GM23338 (cell line): ENCODE measurements at regions not wholly inside any gene's neighbourhood (a gene's known extent, or its start where the extent isn't known, plus 50 kb on each side); places are given as distances from the start of the nearest gene placed in this dataset.

ENCODE experiments used
- ATAC-seq: fragments of 200-7000 bp; cut with Tn5 transposase; 3 replicates; pipeline ENCODE4 v1.9.1; 2020
- DNase-seq: peaks from one replicate; pipeline ENCODE4 v3.0.0-alpha.2; 2015; ENCODE audit warnings: low spot score
- H2AFZ ChIP-seq: fragments of 200-600 bp; sonication (generic); 2 replicates; pipeline ENCODE4 v1.8.0; 2016; ENCODE audit warnings: antibody characterized with exemption, mild to moderate bottlenecking, moderate library complexity
- H3F3A ChIP-seq: fragments of 200-600 bp; sonication (generic); replicated peaks from 2 replicates; pipeline ENCODE4 v1.8.0; 2017; ENCODE audit warnings: antibody characterized with exemption, mixed run types, low read depth
- H3K27ac ChIP-seq: fragments of 200-600 bp; sonication (generic); 2 replicates; pipeline ENCODE4 v1.6.1; 2016; ENCODE audit warnings: low read depth
- H3K27me3 ChIP-seq: fragments of 200-600 bp; sonication (generic); 2 replicates; pipeline ENCODE4 v1.8.0; 2016; ENCODE audit warnings: mild to moderate bottlenecking, mixed run types, moderate library complexity; ENCODE audit not compliant: insufficient read depth
- H3K36me3 ChIP-seq: fragments of 200-600 bp; sonication (generic); 2 replicates; pipeline ENCODE4 v1.8.0; 2016; ENCODE audit warnings: mild to moderate bottlenecking; ENCODE audit not compliant: insufficient read depth
- H3K4me1 ChIP-seq: fragments of 200-600 bp; sonication (generic); 2 replicates; pipeline ENCODE4 v1.8.0; 2016; ENCODE audit warnings: mild to moderate bottlenecking, moderate library complexity; ENCODE audit not compliant: insufficient read depth
- H3K4me2 ChIP-seq: fragments of 200-600 bp; sonication (generic); 2 replicates; pipeline ENCODE4 v1.7.1; 2017; ENCODE audit warnings: mixed run types
- H3K4me3 ChIP-seq: fragments of 200-600 bp; sonication (generic); 2 replicates; pipeline ENCODE4 v1.6.1; 2016; ENCODE audit warnings: mixed run types
- H3K79me2 ChIP-seq: fragments of 200-600 bp; sonication (generic); replicated peaks from 2 replicates; pipeline ENCODE4 v1.8.0; 2017; ENCODE audit warnings: mild to moderate bottlenecking; ENCODE audit not compliant: insufficient read depth
- H3K9me2 ChIP-seq: fragments of 200-600 bp; sonication (generic); 2 replicates; pipeline ENCODE4 v1.8.0; 2017; ENCODE audit not compliant: insufficient read depth
- H4K20me1 ChIP-seq: fragments of 200-600 bp; sonication (generic); replicated peaks from 2 replicates; pipeline ENCODE4 v1.8.0; 2017; ENCODE audit warnings: mild to moderate bottlenecking; ENCODE audit not compliant: insufficient read depth
- H3K27ac Mint-ChIP-seq: 2 replicates; pipeline ENCODE4 v1.8.0; 2020; ENCODE audit warnings: inconsistent platforms, mild to moderate bottlenecking, moderate library complexity, mixed read lengths
- H3K27me3 Mint-ChIP-seq: 3 replicates; pipeline ENCODE4 v1.8.0; 2022; ENCODE audit warnings: low read depth, mild to moderate bottlenecking, moderate library complexity, mixed read lengths, inconsistent platforms; ENCODE audit not compliant: insufficient read depth, poor library complexity
- H3K36me3 Mint-ChIP-seq: 3 replicates; pipeline ENCODE4 v1.8.0; 2021; ENCODE audit warnings: low read depth, mild to moderate bottlenecking, inconsistent platforms, moderate library complexity, mixed read lengths
- H3K4me1 Mint-ChIP-seq: 3 replicates; pipeline ENCODE4 v1.8.0; 2020; ENCODE audit warnings: mild to moderate bottlenecking, inconsistent platforms, mixed read lengths
- H3K4me3 Mint-ChIP-seq: 3 replicates; pipeline ENCODE4 v1.8.0; 2021; ENCODE audit warnings: moderate library complexity, mild to moderate bottlenecking, inconsistent platforms, mixed read lengths
- H3K9me3 Mint-ChIP-seq: 3 replicates; pipeline ENCODE4 v1.8.0; 2020; ENCODE audit warnings: moderate library complexity, mild to moderate bottlenecking, inconsistent platforms, mixed read lengths
- CREB1 ChIP-seq: fragments of 250-450 bp; sonication (Bioruptor Pico); IDR thresholded peaks from 2 replicates; pipeline ENCODE4 v1.5.0; 2020; ENCODE audit warnings: low read depth, mild to moderate bottlenecking, moderate library complexity
- EZH2phosphoT487 ChIP-seq: fragments of 200-600 bp; sonication (generic); IDR thresholded peaks from one replicate; pipeline ENCODE4 v1.8.1; 2018; ENCODE audit warnings: antibody characterized with exemption; ENCODE audit not compliant: unreplicated experiment
- JUNB ChIP-seq: IDR thresholded peaks from one replicate; pipeline ENCODE4 v1.6.1; 2016; ENCODE audit warnings: antibody characterized with exemption; ENCODE audit not compliant: unreplicated experiment
- NANOG ChIP-seq: IDR thresholded peaks from 2 replicates; pipeline ENCODE4 v1.6.1; 2016; ENCODE audit warnings: antibody characterized with exemption, borderline replicate concordance
- ZNF114 ChIP-seq: fragments of 250-450 bp; sonication (Bioruptor Pico); IDR thresholded peaks from 2 replicates; pipeline ENCODE4 v1.5.0; 2020; ENCODE audit warnings: mild to moderate bottlenecking, moderate library complexity
- ZNF331 ChIP-seq: fragments of 250-450 bp; sonication (Bioruptor Pico); IDR thresholded peaks from 2 replicates; pipeline ENCODE4 v1.5.0; 2020; ENCODE audit warnings: low read depth, mild to moderate bottlenecking, moderate library complexity
- TF ChIP-seq, protein P1 (sequence below): fragments of 250-450 bp; sonication (Bioruptor Pico); IDR thresholded peaks from 2 replicates; pipeline ENCODE4 v1.5.0; 2020; ENCODE audit warnings: mild to moderate bottlenecking, moderate library complexity
- TF ChIP-seq, protein P2 (sequence below): IDR thresholded peaks from one replicate; pipeline ENCODE4 v1.6.1; 2018; ENCODE audit warnings: antibody characterized with exemption; ENCODE audit not compliant: unreplicated experiment

DNA sequence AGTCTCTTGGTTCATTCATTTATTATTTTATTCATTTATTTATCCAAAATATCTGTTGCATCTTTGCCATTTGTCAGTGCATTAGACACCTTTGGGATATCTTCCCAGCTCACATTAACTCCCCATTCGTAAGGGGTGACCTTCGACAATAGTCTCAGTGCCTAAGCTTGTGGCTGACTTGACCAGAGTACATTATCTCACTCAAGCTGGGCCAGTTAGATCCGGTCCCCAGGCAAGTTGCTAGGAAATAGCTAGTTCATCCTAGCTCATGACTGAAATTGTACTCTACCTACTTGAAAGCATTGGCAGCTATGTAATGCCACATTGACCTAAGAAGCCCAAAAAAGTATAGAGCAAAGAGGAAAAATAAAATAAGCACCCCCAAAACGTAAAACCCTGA, 165.3 kb downstream of the FBXO8 start (continued):
- TF ChIP-seq, protein P1, sequence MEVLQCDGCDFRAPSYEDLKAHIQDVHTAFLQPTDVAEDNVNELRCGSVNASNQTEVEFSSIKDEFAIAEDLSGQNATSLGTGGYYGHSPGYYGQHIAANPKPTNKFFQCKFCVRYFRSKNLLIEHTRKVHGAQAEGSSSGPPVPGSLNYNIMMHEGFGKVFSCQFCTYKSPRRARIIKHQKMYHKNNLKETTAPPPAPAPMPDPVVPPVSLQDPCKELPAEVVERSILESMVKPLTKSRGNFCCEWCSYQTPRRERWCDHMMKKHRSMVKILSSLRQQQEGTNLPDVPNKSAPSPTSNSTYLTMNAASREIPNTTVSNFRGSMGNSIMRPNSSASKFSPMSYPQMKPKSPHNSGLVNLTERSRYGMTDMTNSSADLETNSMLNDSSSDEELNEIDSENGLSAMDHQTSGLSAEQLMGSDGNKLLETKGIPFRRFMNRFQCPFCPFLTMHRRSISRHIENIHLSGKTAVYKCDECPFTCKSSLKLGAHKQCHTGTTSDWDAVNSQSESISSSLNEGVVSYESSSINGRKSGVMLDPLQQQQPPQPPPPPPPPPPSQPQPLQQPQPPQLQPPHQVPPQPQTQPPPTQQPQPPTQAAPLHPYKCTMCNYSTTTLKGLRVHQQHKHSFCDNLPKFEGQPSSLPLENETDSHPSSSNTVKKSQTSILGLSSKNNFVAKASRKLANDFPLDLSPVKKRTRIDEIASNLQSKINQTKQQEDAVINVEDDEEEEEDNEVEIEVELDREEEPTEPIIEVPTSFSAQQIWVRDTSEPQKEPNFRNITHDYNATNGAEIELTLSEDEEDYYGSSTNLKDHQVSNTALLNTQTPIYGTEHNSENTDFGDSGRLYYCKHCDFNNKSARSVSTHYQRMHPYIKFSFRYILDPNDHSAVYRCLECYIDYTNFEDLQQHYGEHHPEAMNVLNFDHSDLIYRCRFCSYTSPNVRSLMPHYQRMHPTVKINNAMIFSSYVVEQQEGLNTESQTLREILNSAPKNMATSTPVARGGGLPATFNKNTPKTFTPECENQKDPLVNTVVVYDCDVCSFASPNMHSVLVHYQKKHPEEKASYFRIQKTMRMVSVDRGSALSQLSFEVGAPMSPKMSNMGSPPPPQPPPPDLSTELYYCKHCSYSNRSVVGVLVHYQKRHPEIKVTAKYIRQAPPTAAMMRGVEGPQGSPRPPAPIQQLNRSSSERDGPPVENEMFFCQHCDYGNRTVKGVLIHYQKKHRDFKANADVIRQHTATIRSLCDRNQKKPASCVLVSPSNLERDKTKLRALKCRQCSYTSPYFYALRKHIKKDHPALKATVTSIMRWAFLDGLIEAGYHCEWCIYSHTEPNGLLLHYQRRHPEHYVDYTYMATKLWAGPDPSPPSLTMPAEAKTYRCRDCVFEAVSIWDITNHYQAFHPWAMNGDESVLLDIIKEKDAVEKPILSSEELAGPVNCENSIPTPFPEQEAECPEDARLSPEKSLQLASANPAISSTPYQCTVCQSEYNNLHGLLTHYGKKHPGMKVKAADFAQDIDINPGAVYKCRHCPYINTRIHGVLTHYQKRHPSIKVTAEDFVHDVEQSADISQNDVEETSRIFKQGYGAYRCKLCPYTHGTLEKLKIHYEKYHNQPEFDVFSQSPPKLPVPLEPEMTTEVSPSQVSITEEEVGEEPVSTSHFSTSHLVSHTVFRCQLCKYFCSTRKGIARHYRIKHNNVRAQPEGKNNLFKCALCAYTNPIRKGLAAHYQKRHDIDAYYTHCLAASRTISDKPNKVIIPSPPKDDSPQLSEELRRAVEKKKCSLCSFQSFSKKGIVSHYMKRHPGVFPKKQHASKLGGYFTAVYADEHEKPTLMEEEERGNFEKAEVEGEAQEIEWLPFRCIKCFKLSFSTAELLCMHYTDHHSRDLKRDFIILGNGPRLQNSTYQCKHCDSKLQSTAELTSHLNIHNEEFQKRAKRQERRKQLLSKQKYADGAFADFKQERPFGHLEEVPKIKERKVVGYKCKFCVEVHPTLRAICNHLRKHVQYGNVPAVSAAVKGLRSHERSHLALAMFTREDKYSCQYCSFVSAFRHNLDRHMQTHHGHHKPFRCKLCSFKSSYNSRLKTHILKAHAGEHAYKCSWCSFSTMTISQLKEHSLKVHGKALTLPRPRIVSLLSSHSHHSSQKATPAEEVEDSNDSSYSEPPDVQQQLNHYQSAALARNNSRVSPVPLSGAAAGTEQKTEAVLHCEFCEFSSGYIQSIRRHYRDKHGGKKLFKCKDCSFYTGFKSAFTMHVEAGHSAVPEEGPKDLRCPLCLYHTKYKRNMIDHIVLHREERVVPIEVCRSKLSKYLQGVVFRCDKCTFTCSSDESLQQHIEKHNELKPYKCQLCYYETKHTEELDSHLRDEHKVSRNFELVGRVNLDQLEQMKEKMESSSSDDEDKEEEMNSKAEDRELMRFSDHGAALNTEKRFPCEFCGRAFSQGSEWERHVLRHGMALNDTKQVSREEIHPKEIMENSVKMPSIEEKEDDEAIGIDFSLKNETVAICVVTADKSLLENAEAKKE (CRISPR knock-in tag) = no peak
- TF ChIP-seq EZH2phosphoT487 = no peak
- TF ChIP-seq, protein P2, sequence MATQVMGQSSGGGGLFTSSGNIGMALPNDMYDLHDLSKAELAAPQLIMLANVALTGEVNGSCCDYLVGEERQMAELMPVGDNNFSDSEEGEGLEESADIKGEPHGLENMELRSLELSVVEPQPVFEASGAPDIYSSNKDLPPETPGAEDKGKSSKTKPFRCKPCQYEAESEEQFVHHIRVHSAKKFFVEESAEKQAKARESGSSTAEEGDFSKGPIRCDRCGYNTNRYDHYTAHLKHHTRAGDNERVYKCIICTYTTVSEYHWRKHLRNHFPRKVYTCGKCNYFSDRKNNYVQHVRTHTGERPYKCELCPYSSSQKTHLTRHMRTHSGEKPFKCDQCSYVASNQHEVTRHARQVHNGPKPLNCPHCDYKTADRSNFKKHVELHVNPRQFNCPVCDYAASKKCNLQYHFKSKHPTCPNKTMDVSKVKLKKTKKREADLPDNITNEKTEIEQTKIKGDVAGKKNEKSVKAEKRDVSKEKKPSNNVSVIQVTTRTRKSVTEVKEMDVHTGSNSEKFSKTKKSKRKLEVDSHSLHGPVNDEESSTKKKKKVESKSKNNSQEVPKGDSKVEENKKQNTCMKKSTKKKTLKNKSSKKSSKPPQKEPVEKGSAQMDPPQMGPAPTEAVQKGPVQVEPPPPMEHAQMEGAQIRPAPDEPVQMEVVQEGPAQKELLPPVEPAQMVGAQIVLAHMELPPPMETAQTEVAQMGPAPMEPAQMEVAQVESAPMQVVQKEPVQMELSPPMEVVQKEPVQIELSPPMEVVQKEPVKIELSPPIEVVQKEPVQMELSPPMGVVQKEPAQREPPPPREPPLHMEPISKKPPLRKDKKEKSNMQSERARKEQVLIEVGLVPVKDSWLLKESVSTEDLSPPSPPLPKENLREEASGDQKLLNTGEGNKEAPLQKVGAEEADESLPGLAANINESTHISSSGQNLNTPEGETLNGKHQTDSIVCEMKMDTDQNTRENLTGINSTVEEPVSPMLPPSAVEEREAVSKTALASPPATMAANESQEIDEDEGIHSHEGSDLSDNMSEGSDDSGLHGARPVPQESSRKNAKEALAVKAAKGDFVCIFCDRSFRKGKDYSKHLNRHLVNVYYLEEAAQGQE = no peak

DNA sequence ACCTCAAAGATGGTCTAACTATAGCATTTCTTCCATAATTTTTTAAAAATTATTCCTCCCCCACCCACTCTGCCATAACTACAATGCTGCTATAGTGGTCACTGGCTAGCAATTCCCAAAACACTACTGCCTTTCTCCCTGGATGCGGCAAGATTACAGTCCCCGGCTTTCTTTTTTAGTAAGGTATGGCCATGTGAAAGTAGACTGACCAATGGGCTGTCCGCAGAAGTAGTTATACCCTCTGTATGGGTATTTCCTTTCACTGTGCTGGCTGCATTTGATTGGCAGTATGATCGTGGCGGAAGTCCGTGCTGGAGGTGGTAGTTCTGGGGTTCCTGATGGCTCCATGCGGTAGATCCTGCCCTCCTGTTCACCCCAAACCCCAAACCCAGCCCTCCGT, 166.0 kb downstream of the FBXO8 start:
- Histone ChIP-seq H3K4me3 (no peak overlapping the region), H3K9me2 (no peaks in the 10 kb centered on the region), H3K4me2 (no peak overlapping the region), H4K20me1 (no peaks in the 10 kb centered on the region), H3K27ac (no peak overlapping the region), H2AFZ (no peak overlapping the region), H3K79me2 (no peaks in the 10 kb centered on the region), H3F3A (no peaks in the 10 kb centered on the region), H3K4me1 (no peaks in the 10 kb centered on the region; the same call in none of the 2 replicates), H3K27me3 (no peaks in the 10 kb centered on the region), H3K36me3 (no peaks in the 10 kb centered on the region)
- no peak for DNase-seq
- Mint-ChIP-seq H3K36me3 (no peaks in the 10 kb centered on the region), H3K4me1 (peaks cover 3% of the 10 kb centered on the region; the same call in 2 of the 3 replicates), H3K27me3 (no peaks in the 10 kb centered on the region), H3K4me3 (no peak overlapping the region), H3K9me3 (no peaks in the 10 kb centered on the region), H3K27ac (no peak overlapping the region)
- ATAC-seq = no peak
- TF ChIP-seq JUNB (no peak), EZH2phosphoT487 (no peak), CREB1 (no peak), ZNF331 (CRISPR knock-in tag) (no peak), ZNF114 (no peak), NANOG (no peak)
- TF ChIP-seq, protein P2 = no peak
